ENCODE measurements at regions not wholly inside any gene's neighbourhood (a gene's known extent, or its start where the extent isn't known, plus 50 kb on each side); places are given as distances from the start of the nearest gene placed in this dataset.

- no peaks in the 10 kb centered on the region for H3K9me3 Mint-ChIP-seq
- no peaks in the 10 kb centered on the region for H3K27me3 Mint-ChIP-seq
- DNase-seq = no peak
- H3K27ac Mint-ChIP-seq = no peak overlapping the region
- H3K4me3 Mint-ChIP-seq = no peak overlapping the region
- no peaks in the 10 kb centered on the region for H3K36me3 Mint-ChIP-seq
- H3K4me1 Mint-ChIP-seq = no peaks in the 10 kb centered on the region
Measured at GRCh38 chr10:78813526-78813925, 255.2 kb upstream of the ZMIZ1 start.

- no peak overlapping the region for H3K27ac Mint-ChIP-seq
Measured at GRCh38 chr10:78813998-78814399, 254.8 kb upstream of the ZMIZ1 start.

DNA sequence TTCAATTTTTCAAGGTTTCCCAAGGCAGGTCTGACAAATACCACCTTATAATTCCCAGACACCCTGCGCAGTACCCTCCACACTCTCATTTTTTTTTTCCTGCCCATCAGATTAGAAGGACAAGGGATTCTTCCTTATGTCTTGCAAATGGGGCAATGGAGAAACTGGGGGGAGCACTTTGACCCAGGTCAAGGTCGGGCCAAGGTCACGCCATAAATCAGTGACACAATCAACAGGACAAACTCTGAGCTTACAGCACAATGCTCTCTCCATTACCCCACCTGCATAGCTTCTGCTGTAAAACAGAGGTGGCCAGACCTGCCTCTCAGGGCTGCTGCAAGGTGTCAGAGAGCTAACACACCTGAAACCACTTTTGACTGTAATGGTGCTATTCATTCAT lies 254.4 kb upstream of the ZMIZ1 start:
- no peak overlapping the region for H3K27ac Mint-ChIP-seq
- H3K9me3 Mint-ChIP-seq = no peaks in the 10 kb centered on the region
- DNase-seq = no peak
- H3K4me1 Mint-ChIP-seq = no peaks in the 10 kb centered on the region
- no peaks in the 10 kb centered on the region for H3K36me3 Mint-ChIP-seq
- no peak overlapping the region for H3K4me3 Mint-ChIP-seq
- no peaks in the 10 kb centered on the region for H3K27me3 Mint-ChIP-seq

More at GRCh38 chr10:78813998-78814399, 254.8 kb upstream of the ZMIZ1 start:
- Mint-ChIP-seq H3K36me3 (no peaks in the 10 kb centered on the region), H3K27me3 (no peaks in the 10 kb centered on the region), H3K4me1 (no peaks in the 10 kb centered on the region), H3K9me3 (no peaks in the 10 kb centered on the region), H3K4me3 (no peak overlapping the region)
- no peak for DNase-seq

GRCh38 chr10:78815702-78816334 lies 252.9 kb upstream of the ZMIZ1 start:
- Mint-ChIP-seq H3K4me3 (no peak overlapping the region), H3K36me3 (no peaks in the 10 kb centered on the region), H3K27me3 (no peaks in the 10 kb centered on the region), H3K4me1 (no peaks in the 10 kb centered on the region), H3K27ac (no peak overlapping the region), H3K9me3 (no peaks in the 10 kb centered on the region)
- DNase-seq = no peak

DNA sequence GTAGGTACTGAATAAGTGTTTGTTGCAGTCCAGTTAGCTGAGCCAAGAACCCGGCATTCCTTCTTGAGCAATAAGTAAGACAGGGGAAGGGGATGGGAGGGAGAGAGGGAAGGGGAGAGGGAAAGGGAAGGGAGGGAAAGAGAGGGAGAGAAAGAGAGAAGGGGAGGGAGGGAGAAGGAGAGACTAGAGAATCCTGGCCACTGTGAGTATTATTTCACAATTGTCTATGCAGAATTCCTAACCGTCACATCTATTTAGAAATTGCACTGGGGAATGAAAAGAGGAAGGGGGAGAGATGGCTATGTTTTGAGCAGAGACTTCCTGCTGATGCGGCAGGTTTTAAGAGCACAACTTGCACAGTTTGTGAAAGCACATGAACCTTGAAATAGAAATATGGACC lies 251.4 kb upstream of the ZMIZ1 start:
- Mint-ChIP-seq H3K9me3 (no peaks in the 10 kb centered on the region), H3K4me1 (no peaks in the 10 kb centered on the region), H3K27me3 (no peaks in the 10 kb centered on the region), H3K36me3 (no peaks in the 10 kb centered on the region), H3K27ac (no peak overlapping the region), H3K4me3 (no peak overlapping the region)
- no peak for DNase-seq

- H3K9me3 Mint-ChIP-seq = no peaks in the 10 kb centered on the region
- no peaks in the 10 kb centered on the region for H3K4me1 Mint-ChIP-seq
- no peaks in the 10 kb centered on the region for H3K27me3 Mint-ChIP-seq
- DNase-seq = no peak
- H3K27ac Mint-ChIP-seq = no peak overlapping the region
- H3K36me3 Mint-ChIP-seq = no peaks in the 10 kb centered on the region
- H3K4me3 Mint-ChIP-seq = no peak overlapping the region
Measured at GRCh38 chr10:78817804-78818203, 251.0 kb upstream of the ZMIZ1 start.

DNA sequence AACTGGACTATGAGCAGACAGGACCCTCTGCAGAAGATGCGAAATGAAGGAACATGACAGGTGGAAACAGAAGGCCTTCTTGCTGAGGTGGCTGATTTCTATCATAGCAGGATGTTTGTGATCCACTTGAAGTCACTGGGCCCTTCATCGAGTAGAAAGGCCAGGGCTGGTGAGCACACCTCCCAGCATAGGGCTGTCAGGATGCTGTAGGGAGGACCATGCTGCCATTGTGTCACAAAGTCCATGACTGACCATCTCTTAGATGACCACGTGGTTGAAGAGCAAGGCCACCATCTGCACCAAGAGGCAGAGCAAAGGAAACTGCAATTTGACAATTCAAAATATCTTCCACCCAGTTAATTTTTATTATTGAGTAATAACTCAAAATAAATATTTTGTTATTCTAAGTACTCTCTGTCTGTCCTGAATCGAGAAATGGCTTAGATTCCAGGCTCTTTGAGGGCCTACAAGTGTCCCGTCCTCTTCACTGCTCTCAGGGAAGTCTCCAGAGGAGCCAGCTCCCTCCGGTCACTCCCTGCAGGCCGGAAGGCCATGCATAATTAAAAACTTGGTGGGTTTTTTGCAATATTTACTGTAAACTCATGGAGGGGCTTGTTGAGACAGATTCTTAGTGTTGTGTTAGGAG lies 249.3 kb upstream of the ZMIZ1 start:
- Mint-ChIP-seq H3K9me3 (no peaks in the 10 kb centered on the region), H3K4me3 (no peak overlapping the region), H3K27ac (no peak overlapping the region), H3K36me3 (no peaks in the 10 kb centered on the region), H3K27me3 (no peaks in the 10 kb centered on the region), H3K4me1 (no peaks in the 10 kb centered on the region)
- DNase-seq = no peak

DNA sequence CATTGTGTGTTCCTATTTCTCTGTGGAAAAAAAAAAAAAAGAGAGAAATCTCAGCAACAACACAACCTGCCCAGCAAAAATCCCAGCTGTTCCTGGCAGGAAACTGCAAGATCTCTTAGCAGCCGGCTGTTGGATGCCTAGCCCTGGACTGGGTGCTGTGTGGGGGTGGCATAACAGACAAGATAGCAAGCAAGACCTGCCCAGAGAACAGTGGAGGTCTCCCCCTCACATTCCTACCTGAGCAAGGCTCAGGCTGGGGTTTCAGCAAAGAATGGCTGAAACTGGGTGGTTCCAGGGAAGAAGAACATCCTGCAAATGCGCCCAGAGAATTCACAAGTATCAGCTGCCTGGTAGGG lies 248.8 kb upstream of the ZMIZ1 start:
- no peak for DNase-seq
- Mint-ChIP-seq H3K4me1 (no peaks in the 10 kb centered on the region), H3K27me3 (no peaks in the 10 kb centered on the region), H3K27ac (no peak overlapping the region), H3K36me3 (no peaks in the 10 kb centered on the region), H3K9me3 (no peaks in the 10 kb centered on the region), H3K4me3 (no peak overlapping the region)

DNA sequence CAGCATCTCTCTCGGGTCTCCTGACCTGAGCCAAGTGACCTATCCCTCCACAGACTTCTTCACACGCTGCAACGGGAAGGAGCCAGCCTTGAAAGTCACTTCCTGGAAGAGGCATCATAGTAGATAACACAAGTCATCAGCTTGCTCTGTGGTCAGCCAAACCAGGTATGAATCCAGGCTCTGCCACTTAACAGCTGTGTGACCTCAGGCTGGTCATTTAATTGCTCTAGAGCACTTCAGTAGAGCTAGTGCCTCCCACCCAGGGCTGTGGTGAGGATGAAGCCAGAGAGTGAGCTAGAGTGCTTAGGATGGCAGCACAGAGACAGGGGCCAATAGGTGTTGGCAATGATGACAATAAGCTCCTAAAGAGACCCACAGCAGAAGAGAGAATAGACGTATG lies 247.7 kb upstream of the ZMIZ1 start:
- Mint-ChIP-seq H3K4me1 (no peaks in the 10 kb centered on the region), H3K4me3 (no peak overlapping the region), H3K9me3 (no peaks in the 10 kb centered on the region), H3K27ac (no peak overlapping the region), H3K27me3 (no peaks in the 10 kb centered on the region), H3K36me3 (no peaks in the 10 kb centered on the region)
- no peak for DNase-seq

- Mint-ChIP-seq H3K27ac (no peak overlapping the region), H3K4me3 (no peak overlapping the region), H3K4me1 (no peaks in the 10 kb centered on the region), H3K27me3 (peaks cover 11% of the 10 kb centered on the region), H3K9me3 (peaks cover 4% of the 10 kb centered on the region), H3K36me3 (no peaks in the 10 kb centered on the region)
- DNase-seq = no peak
Measured at GRCh38 chr10:78828647-78829539, 239.9 kb upstream of the ZMIZ1 start.

DNA sequence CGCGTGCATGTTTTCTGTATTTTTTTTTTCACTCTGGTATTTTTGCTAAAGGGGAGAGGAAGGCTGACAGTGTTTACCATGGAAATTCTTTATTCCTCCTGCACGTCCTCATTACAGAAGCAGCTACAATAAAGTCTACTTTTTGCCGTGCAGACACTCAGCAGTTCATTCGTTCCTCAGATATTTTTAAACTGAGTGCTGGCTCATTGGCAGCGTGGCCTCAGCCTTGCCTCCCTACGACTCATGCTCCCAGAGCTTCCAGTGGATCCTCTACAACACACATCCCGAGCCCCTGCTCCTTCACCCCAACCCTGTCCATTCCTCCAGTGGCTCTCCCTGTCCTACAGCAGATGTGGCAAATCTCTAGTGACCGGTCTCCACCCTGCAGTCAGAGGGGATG lies 239.2 kb upstream of the ZMIZ1 start:
- H3K4me3 Mint-ChIP-seq = no peak overlapping the region
- peaks cover 4% of the 10 kb centered on the region for H3K9me3 Mint-ChIP-seq
- H3K27ac Mint-ChIP-seq = no peak overlapping the region
- H3K27me3 Mint-ChIP-seq = peaks cover 11% of the 10 kb centered on the region
- no peak for DNase-seq
- H3K36me3 Mint-ChIP-seq = no peaks in the 10 kb centered on the region
- H3K4me1 Mint-ChIP-seq = no peaks in the 10 kb centered on the region

DNA sequence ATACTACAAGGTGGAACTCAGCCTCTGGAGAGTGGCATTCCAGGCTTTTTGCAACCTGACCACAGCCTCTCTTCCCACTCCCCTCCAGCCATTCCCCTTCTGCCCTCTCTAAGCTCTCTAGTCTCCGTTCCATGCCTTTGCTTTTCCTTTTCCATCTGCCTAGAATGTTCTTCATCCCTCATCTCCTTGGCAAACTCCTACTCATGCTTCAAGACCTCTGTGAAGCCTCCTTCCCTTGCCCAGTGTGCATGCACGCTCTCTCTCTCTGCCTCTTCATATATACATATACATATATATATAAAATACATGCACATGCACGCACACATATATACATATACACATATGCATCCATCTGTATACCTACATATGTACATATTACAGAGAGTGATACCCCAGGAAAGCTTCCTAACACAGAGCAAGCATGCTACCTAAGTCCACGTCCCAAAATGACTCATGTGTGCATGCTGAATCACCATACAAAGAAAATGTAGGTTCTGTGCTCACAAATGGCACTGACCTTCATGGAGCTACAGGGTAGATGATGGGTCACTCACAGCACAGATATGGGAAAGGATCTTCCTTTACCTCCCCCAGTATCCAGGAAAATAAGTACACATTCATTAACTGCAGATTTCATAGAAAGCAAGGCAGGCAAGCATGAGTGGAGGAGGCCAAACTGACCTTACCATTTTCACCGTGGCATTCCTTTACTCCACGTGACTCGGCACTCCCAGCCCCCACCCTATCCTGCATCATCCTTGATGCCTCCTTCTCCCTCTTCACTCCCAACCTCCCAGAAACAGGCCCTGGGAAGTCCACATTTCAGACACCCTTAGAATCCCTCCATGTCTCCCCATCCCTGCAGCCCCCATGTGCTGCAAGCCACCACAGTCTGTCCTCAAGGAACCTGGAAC lies 238.4 kb upstream of the ZMIZ1 start:
- Mint-ChIP-seq H3K27me3 (peaks cover 12% of the 10 kb centered on the region), H3K27ac (no peak overlapping the region), H3K36me3 (no peaks in the 10 kb centered on the region), H3K9me3 (peaks cover 4% of the 10 kb centered on the region), H3K4me1 (no peaks in the 10 kb centered on the region), H3K4me3 (no peak overlapping the region)
- DNase-seq = no peak

DNA sequence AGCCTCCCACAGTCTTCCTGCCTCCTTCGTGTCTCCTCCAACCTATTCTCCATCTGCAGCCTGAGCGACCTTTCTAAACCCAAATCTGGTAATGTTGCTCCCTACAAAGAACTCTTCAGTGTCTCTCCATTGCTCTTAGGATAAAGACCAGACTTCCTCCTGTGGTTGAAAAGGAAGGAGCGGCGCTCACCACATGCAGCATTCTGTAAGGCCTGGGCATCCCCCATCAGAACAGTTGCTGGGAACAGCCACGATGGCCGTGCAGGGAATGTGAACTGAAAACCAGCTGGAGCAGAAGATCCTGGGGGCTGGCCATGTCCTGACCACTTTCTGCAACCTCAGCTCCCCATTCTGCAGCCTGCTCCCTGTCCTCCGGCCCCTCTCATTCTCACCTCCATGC lies 237.8 kb upstream of the ZMIZ1 start:
- H3K9me3 Mint-ChIP-seq = peaks cover 4% of the 10 kb centered on the region
- no peaks in the 10 kb centered on the region for H3K4me1 Mint-ChIP-seq
- peaks cover 17% of the 10 kb centered on the region for H3K27me3 Mint-ChIP-seq
- no peak overlapping the region for H3K27ac Mint-ChIP-seq
- no peak for DNase-seq
- H3K4me3 Mint-ChIP-seq = no peak overlapping the region
- H3K36me3 Mint-ChIP-seq = no peaks in the 10 kb centered on the region

DNA sequence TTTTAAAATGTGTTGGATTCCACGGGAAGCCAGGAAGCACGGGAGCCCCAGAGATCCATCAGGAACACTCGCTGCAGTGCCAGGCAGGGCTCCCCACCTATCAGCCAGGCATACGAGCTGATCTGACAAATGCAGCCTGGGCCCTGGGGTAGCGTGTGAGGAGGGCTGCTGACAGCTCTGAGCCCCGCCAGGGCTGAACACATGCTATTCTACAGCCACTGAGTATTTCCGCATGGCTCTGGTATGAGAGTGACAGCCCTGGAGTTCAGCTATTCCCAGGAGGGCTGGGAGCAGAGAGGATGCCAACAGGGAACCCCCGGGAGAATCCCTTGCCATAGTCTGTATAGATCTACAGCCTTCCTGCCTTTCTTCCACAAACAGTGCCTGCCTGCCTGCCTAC lies 237.3 kb upstream of the ZMIZ1 start:
- Mint-ChIP-seq H3K4me1 (no peaks in the 10 kb centered on the region), H3K27ac (no peak overlapping the region), H3K4me3 (no peak overlapping the region), H3K36me3 (no peaks in the 10 kb centered on the region), H3K9me3 (peaks cover 4% of the 10 kb centered on the region), H3K27me3 (peaks cover 17% of the 10 kb centered on the region)
- no peak for DNase-seq

GRCh38 chr10:78832281-78832680 lies 236.5 kb upstream of the ZMIZ1 start:
- H3K27ac Mint-ChIP-seq = no peak overlapping the region
- DNase-seq = no peak
- peaks cover 4% of the 10 kb centered on the region for H3K9me3 Mint-ChIP-seq
- H3K4me3 Mint-ChIP-seq = no peak overlapping the region
- no peaks in the 10 kb centered on the region for H3K4me1 Mint-ChIP-seq
- H3K27me3 Mint-ChIP-seq = peaks cover 17% of the 10 kb centered on the region
- H3K36me3 Mint-ChIP-seq = no peaks in the 10 kb centered on the region

Data from activated naive CD8-positive, alpha-beta T cell treated with anti-CD3 and anti-CD28 coated beads for 36 hours (primary cell).